Kidney (tissue), 13 donors: ENCODE measurements at regions not wholly inside any gene's neighbourhood (a gene's known extent, or its start where the extent isn't known, plus 50 kb on each side); places are given as distances from the start of the nearest gene placed in this dataset.

Experiments used
- DNase-seq, 5 donors: peaks; one replicate each; pipeline ENCODE4 v3.0.0-alpha.2; 2013 to 2020
- FAIRE-seq: peaks from 2 replicates; lab custom pipeline; 2012; peaks lifted over from hg19 to GRCh38; lab: Jason Lieb, UNC
- H3K27ac ChIP-seq, 2 donors: one replicate each; pipeline ENCODE4 v1.7.0; 2013; ENCODE audit warnings: low read depth in 2 of 2, low read length in 2 of 2, inconsistent platforms in 1 of 2
- H3K27me3 ChIP-seq: one replicate; pipeline ENCODE4 v1.7.1; 2013; ENCODE audit warnings: low read length, inconsistent platforms; ENCODE audit not compliant: control insufficient read depth, insufficient read depth
- H3K36me3 ChIP-seq, 3 donors: one replicate each; pipeline versions ENCODE4 v1.7.0 to v1.7.1; 2013; ENCODE audit warnings: low read length in 3 of 3, control low read depth in 1 of 3, inconsistent platforms in 1 of 3; ENCODE audit not compliant: insufficient read depth in 3 of 3, control insufficient read depth in 2 of 3
- H3K4me1 ChIP-seq, 3 donors: one replicate each; pipeline versions ENCODE4 v1.7.0 to v1.7.1; 2013; ENCODE audit warnings: low read length in 3 of 3, inconsistent platforms in 1 of 3, low read depth in 1 of 3; ENCODE audit not compliant: control insufficient read depth in 2 of 3, insufficient read depth in 2 of 3
- H3K4me3 ChIP-seq, 3 donors: one replicate each; pipeline versions ENCODE4 v1.7.0 to v1.8.1; 2013; ENCODE audit warnings: low read length in 3 of 3, control low read depth in 1 of 3, inconsistent platforms in 1 of 3
- H3K9ac ChIP-seq, 3 donors: one replicate each; pipeline versions ENCODE4 v1.7.0 to v1.7.1; 2013; ENCODE audit warnings: low read length in 3 of 3, control low read depth in 1 of 3, inconsistent platforms in 1 of 3
- H3K9me3 ChIP-seq, 3 donors: one replicate each; pipeline versions ENCODE4 v1.7.0 to v1.7.1; 2013; ENCODE audit warnings: low read length in 3 of 3, control low read depth in 1 of 3, inconsistent platforms in 1 of 3; ENCODE audit not compliant: control insufficient read depth in 2 of 3, insufficient read depth in 1 of 3
- CTCF ChIP-seq: IDR thresholded peaks from 3 replicates; pipeline ENCODE4 v1.5.1; 2012; ENCODE audit warnings: mild to moderate bottlenecking, moderate library complexity, borderline replicate concordance; ENCODE audit not compliant: insufficient read depth; ENCODE audit errors: extremely low read depth
- intact Hi-C: fragments of 100-400 bp; cut with DNase I; formaldehyde crosslinking; loops from one replicate; pipeline ENCODE4 v1.11.1; 2022
- donor health status: control.
- donor health status: control.
- donor health status: control.
- donor health status: control.
- donor health status: control.
- donor health status: DM: yes; HTN: yes; CAD: no.
- donor health status: Normal renal cell carcinoma (clear cell type).

- DNase-seq: no peak
- no peak for FAIRE-seq
- no peak overlapping the region for H3K4me3 ChIP-seq
- no peak overlapping the region for H3K27ac ChIP-seq
- no peaks in the 10 kb centered on the region for H3K4me1 ChIP-seq
- no peak overlapping the region for H3K9ac ChIP-seq
- TF ChIP-seq CTCF: no peak
- H3K27me3 ChIP-seq: no peaks in the 10 kb centered on the region
- intact Hi-C loops: no loop called here
- peaks cover 0 to 3% (median 0%) of the 10 kb centered on the region in 3 donors for H3K9me3 ChIP-seq
- no peaks in the 10 kb centered on the region for H3K36me3 ChIP-seq
Measured at GRCh38 chr4:124768596-124769365, 56.2 kb upstream of the ANKRD50 start.

- intact Hi-C loops: no loop called here
- DNase-seq (no peak), FAIRE-seq (no peak)
Measured at GRCh38 chr4:124762956-124763355, 50.4 kb upstream of the ANKRD50 start.

More at GRCh38 chr4:124762956-124763355, 50.4 kb upstream of the ANKRD50 start:
- Histone ChIP-seq H3K4me3 (no peak overlapping the region), H3K9me3 (no peaks in the 10 kb centered on the region), H3K27me3 (no peaks in the 10 kb centered on the region), H3K4me1 (no peaks in the 10 kb centered on the region), H3K36me3 (no peaks in the 10 kb centered on the region), H3K27ac (no peak overlapping the region), H3K9ac (no peak overlapping the region)
- TF ChIP-seq CTCF: no peak
